GM12865 (cell line): ENCODE measurements at regions not wholly inside any gene's neighbourhood (a gene's known extent, or its start where the extent isn't known, plus 50 kb on each side); places are given as distances from the start of the nearest gene placed in this dataset.
"Not testable (repeated sequence)": the region's sequence is repeated elsewhere in the genome, so short reads cannot be mapped to it uniquely, and the experiment has no call there.

ENCODE experiments used
- DNase-seq: peaks from one replicate; pipeline ENCODE4 v3.0.0; 2010; ENCODE audit warnings: low read depth
- H3K4me3 ChIP-seq: 2 replicates; pipeline ENCODE4 v1.5.1; 2011; ENCODE audit warnings: mild to moderate bottlenecking, low read depth, low read length, control low read depth
- TF ChIP-seq, protein P1 (sequence below): IDR thresholded peaks from 2 replicates; pipeline ENCODE4 v1.5.1; 2011; ENCODE audit warnings: low read length, control low read depth, low read depth, inconsistent platforms; ENCODE audit not compliant: insufficient read depth; ENCODE audit errors: missing control alignments

DNA sequence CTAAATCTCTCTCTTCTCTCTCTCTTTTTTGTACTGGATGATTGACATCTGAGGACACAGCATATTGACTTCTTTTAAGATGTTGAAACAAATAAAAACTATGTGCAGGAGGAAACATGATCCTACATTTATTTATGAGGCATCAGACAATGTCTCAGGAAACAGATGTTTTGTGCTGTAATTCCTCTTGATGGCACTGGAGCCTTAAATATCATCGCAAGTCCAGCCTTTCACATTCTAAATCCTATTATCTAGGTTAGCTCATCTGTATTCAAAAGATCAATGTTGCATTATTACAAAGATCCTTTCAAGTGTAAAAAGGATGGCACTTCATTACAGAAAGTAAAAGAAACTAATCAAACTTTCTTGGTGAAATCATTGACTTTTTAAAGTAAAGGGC, 63.9 kb downstream of the MAT2B start:
- DNase-seq, result no peak
- TF ChIP-seq, protein P1, sequence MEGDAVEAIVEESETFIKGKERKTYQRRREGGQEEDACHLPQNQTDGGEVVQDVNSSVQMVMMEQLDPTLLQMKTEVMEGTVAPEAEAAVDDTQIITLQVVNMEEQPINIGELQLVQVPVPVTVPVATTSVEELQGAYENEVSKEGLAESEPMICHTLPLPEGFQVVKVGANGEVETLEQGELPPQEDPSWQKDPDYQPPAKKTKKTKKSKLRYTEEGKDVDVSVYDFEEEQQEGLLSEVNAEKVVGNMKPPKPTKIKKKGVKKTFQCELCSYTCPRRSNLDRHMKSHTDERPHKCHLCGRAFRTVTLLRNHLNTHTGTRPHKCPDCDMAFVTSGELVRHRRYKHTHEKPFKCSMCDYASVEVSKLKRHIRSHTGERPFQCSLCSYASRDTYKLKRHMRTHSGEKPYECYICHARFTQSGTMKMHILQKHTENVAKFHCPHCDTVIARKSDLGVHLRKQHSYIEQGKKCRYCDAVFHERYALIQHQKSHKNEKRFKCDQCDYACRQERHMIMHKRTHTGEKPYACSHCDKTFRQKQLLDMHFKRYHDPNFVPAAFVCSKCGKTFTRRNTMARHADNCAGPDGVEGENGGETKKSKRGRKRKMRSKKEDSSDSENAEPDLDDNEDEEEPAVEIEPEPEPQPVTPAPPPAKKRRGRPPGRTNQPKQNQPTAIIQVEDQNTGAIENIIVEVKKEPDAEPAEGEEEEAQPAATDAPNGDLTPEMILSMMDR, result no peak
- H3K4me3 ChIP-seq, result no peak overlapping the region

GRCh38 chr5:163571744-163572143, 66.3 kb downstream of the MAT2B start:
- DNase-seq, result no peak
- no peak overlapping the region for H3K4me3 ChIP-seq
- TF ChIP-seq, protein P1, result no peak

DNA sequence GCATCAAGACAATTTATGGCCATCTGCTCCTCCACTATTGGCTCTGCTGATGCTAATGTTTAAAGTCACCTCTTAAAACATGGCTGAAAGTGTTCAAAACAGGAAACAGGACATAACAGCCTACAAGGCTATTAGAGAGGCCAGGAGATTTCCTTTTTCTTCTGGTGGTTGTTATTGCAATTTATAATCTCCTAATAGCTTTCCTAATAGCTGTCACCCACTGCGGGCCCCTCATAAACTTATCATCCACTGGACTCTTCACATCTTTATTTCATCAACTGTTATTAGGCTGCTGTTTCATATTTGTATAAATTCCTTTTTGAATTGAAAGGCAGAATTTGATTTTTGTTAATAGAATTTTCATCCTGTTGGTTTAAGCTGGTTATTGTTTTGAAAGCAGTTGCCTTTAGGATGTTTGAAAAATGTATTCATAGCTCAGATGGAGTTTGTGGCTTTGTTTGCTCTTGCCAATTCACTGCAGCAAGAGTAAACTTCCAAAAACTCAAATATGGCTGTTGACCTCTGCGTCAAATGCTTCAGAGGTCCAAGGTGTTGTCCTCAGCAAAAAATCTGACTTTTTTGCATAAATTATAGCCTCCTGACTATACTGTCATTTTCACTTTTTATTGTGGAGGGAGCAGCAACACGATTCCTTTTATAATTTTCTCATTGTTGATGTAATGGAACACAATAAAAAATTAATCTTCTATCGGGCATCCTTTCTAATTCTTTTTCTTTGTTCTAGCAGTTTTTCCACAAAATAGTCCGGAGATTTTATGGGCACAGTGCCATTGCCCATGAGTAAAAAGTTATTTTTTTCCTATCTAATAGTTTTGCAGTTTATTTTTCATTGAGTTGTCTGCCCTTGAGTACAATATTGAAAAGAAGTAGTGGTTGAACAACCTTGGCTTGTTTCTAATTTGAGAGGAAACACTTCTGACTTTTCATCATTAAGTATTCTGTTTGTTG, 69.3 kb downstream of the MAT2B start:
- DNase-seq, result no peak
- no peak overlapping the region for H3K4me3 ChIP-seq
- TF ChIP-seq, protein P1, result no peak

- no peak for DNase-seq
- TF ChIP-seq, protein P1, result no peak
- no peak overlapping the region for H3K4me3 ChIP-seq
These were observed 73.2 kb downstream of the MAT2B start for GRCh38 chr5:163578652-163579051.

GRCh38 chr5:163579729-163580128, 74.3 kb downstream of the MAT2B start:
- no peak overlapping the region for H3K4me3 ChIP-seq
- TF ChIP-seq, protein P1, result no peak
- no peak for DNase-seq

DNA sequence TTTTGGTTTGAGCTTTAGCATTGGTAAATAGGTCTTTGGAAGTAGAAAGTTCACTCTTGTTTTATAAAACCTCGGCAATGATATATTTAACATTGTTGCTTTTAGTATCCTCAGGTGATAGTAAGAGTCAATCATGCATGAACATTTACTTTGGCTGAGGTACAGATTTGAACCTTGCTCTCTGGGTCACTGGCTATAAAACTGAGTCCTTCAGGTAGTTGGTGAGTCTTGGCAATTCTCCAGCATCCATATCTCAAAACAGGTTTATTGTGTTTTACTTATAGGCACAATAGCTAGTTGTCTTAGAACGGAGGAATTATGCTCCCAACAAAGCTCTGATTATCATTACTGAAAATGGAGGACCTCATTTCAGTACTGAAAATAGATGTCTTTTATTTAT, 75.1 kb downstream of the MAT2B start:
- TF ChIP-seq, protein P1, result no peak
- no peak overlapping the region for H3K4me3 ChIP-seq
- DNase-seq, result no peak

GRCh38 chr5:163583491-163584153, 78.2 kb downstream of the MAT2B start:
- not testable (repeated sequence) for DNase-seq, H3K4me3 ChIP-seq
